Mesothelial cell of epicardium (in vitro differentiated cells): ENCODE measurements at regions not wholly inside any gene's neighbourhood (a gene's known extent, or its start where the extent isn't known, plus 50 kb on each side); places are given as distances from the start of the nearest gene placed in this dataset.
"Not testable (repeated sequence)": the region's sequence is repeated elsewhere in the genome, so short reads cannot be mapped to it uniquely, and the experiment has no call there.

ENCODE experiments used
- DNase-seq, 2 experiments: peaks; one replicate each; pipeline ENCODE4 v3.0.0; 2021; ENCODE audit warnings: low spot score in 2 of 2; ENCODE audit not compliant: unreplicated experiment in 2 of 2
- H3K27ac Mint-ChIP-seq: 2 replicates; pipeline ENCODE4 v1.8.0; 2021; ENCODE audit warnings: mixed read lengths
- H3K27me3 Mint-ChIP-seq: 2 replicates; pipeline ENCODE4 v1.8.0; 2021; ENCODE audit warnings: low read depth, mixed read lengths
- H3K36me3 Mint-ChIP-seq: 2 replicates; pipeline ENCODE4 v1.8.0; 2021; ENCODE audit warnings: mixed read lengths
- H3K4me1 Mint-ChIP-seq: 2 replicates; pipeline ENCODE4 v1.8.0; 2021; ENCODE audit warnings: mixed read lengths
- H3K4me3 Mint-ChIP-seq: 2 replicates; pipeline ENCODE4 v1.8.0; 2021; ENCODE audit warnings: mild to moderate bottlenecking, moderate library complexity, mixed read lengths
- H3K9me3 Mint-ChIP-seq: 2 replicates; pipeline ENCODE4 v1.8.0; 2021; ENCODE audit warnings: mixed read lengths
- CTCF ChIP-seq: fragments of 200-600 bp; sonication (generic); IDR thresholded peaks from one replicate; pipeline ENCODE4 v1.5.0; 2021; ENCODE audit warnings: antibody characterized with exemption; ENCODE audit not compliant: unreplicated experiment

GRCh38 chr7:57203161-57203791 is 71.0 kb upstream of the ZNF479 start:
- peaks cover 4% of the 10 kb centered on the region for H3K36me3 Mint-ChIP-seq
- H3K27ac Mint-ChIP-seq = no peak overlapping the region
- no peak overlapping the region for H3K4me3 Mint-ChIP-seq
- DNase-seq = no peak
- no peaks in the 10 kb centered on the region for H3K27me3 Mint-ChIP-seq
- no peaks in the 10 kb centered on the region for H3K4me1 Mint-ChIP-seq
- peaks cover 19% of the 10 kb centered on the region for H3K9me3 Mint-ChIP-seq
- TF ChIP-seq CTCF = no peak

GRCh38 chr7:57203858-57204257 is 71.6 kb upstream of the ZNF479 start:
- H3K4me3 Mint-ChIP-seq, DNase-seq, H3K4me1 Mint-ChIP-seq, H3K27me3 Mint-ChIP-seq, H3K36me3 Mint-ChIP-seq, H3K27ac Mint-ChIP-seq: not testable (repeated sequence)
- H3K9me3 Mint-ChIP-seq = peaks cover 24% of the 10 kb centered on the region

GRCh38 chr7:57204411-57204811 is 72.2 kb upstream of the ZNF479 start:
- DNase-seq = no peak
- no peaks in the 10 kb centered on the region for H3K4me1 Mint-ChIP-seq
- no peak for TF ChIP-seq CTCF
- no peaks in the 10 kb centered on the region for H3K27me3 Mint-ChIP-seq
- H3K4me3 Mint-ChIP-seq = no peak overlapping the region
- H3K9me3 Mint-ChIP-seq = peaks cover 29% of the 10 kb centered on the region
- no peak overlapping the region for H3K27ac Mint-ChIP-seq
- peaks cover 4% of the 10 kb centered on the region for H3K36me3 Mint-ChIP-seq

GRCh38 chr7:57205000-57205399 is 72.8 kb upstream of the ZNF479 start:
- TF ChIP-seq CTCF = no peak
- Mint-ChIP-seq H3K4me3 (no peak overlapping the region), H3K9me3 (peaks cover 33% of the 10 kb centered on the region), H3K27me3 (no peaks in the 10 kb centered on the region), H3K27ac (no peak overlapping the region), H3K36me3 (peaks cover 6% of the 10 kb centered on the region), H3K4me1 (no peaks in the 10 kb centered on the region)
- DNase-seq = no peak

GRCh38 chr7:57207836-57208235 is 75.6 kb upstream of the ZNF479 start:
- peaks cover 41% of the 10 kb centered on the region for H3K9me3 Mint-ChIP-seq
- no peaks in the 10 kb centered on the region for H3K4me1 Mint-ChIP-seq
- H3K36me3 Mint-ChIP-seq = peaks cover 6% of the 10 kb centered on the region
- H3K4me3 Mint-ChIP-seq = no peak overlapping the region
- H3K27me3 Mint-ChIP-seq = no peaks in the 10 kb centered on the region
- H3K27ac Mint-ChIP-seq = no peak overlapping the region
- DNase-seq = no peak
- TF ChIP-seq CTCF = no peak

- peaks cover 7% of the 10 kb centered on the region for H3K36me3 Mint-ChIP-seq
- DNase-seq = no peak
- H3K4me3 Mint-ChIP-seq = no peak overlapping the region
- no peaks in the 10 kb centered on the region for H3K27me3 Mint-ChIP-seq
- no peak for TF ChIP-seq CTCF
- no peak overlapping the region for H3K27ac Mint-ChIP-seq
- no peaks in the 10 kb centered on the region for H3K4me1 Mint-ChIP-seq
- H3K9me3 Mint-ChIP-seq = peaks cover 45% of the 10 kb centered on the region
Measured at GRCh38 chr7:57210212-57210611, 78.0 kb upstream of the ZNF479 start.
